ENCODE measurements at regions not wholly inside any gene's neighbourhood (a gene's known extent, or its start where the extent isn't known, plus 50 kb on each side); places are given as distances from the start of the nearest gene placed in this dataset.

DNA sequence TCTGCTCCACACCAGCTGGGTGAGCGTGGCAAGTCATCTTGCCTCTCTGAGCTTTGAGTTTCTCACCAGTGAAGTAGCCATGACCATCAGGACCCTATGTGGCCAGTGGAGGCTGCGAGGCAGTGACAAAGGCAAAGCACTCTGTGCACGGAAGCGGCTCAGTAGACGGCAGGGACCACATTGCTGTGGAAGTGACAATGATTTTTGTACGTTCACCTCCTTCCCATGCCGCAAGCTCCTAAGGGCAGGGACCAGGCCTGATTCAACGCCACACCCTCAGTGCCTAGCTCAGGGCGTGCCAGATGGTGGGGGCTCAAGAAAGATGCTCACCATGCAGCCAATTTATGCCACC is 210.5 kb downstream of the MATN1 start:
- H3K27ac Mint-ChIP-seq: no peak overlapping the region
- no peak overlapping the region for H3K4me3 Mint-ChIP-seq
- H3K4me1 Mint-ChIP-seq: no peaks in the 10 kb centered on the region
- peaks cover 4 to 11% (median 7%) of the 10 kb centered on the region in 3 donors for H3K27me3 Mint-ChIP-seq (ENCODE audit: low read depth in 3 of 3)
- no peaks in the 10 kb centered on the region for H3K9me3 Mint-ChIP-seq
- DNase-seq: no peak
- H3K36me3 Mint-ChIP-seq: no peaks in the 10 kb centered on the region

DNA sequence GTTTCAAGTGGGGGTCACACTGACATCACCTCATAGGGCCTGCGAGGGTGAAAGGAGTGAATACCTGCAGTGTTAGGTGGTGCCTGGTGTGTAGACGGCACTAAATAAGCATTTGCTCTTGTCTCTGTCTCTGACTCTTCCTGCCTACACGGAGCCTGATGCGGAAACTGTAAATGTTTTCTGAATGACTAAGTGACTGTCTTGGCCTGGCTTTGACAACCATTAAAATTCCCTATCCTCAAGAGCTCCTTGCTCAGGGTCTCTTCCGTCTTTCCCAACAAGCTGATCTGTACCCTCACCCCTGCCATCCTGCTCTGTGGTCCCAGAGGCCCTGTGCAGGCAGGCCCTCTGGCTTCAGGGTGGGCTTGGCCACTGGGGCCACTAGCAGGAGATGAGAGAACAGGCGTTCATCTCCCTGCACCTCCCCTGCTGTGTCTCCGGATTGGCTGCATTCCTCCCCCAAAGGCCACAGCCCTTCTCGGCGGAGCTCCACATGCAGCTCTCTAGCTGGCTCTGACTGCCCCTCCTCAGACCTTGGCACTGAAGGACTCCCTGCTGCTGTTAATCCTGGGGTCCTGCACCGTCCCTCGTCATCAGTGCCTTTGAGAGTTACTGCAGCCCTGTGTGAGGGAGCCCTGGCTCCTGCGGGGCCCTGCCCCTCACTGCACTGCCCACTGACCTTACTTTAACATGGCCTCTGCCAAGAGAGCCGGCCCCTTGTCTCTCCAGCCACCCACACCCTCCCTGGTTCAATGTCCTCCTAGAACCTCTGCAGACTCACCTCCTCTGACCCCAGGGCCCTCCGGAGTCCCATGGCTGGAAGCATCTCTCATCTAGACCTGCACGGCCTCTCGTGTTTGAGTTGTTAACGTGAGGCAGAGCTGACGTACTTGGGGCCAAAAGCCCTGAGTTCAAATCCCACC is 211.1 kb downstream of the MATN1 start:
- Mint-ChIP-seq H3K4me1 (no peaks in the 10 kb centered on the region), H3K27ac (no peak overlapping the region), H3K9me3 (no peaks in the 10 kb centered on the region), H3K27me3 (ENCODE audit: low read depth in 3 of 3) (peaks cover 4 to 9% (median 6%) of the 10 kb centered on the region in 3 donors), H3K36me3 (no peaks in the 10 kb centered on the region), H3K4me3 (no peak overlapping the region)
- DNase-seq: no peak

DNA sequence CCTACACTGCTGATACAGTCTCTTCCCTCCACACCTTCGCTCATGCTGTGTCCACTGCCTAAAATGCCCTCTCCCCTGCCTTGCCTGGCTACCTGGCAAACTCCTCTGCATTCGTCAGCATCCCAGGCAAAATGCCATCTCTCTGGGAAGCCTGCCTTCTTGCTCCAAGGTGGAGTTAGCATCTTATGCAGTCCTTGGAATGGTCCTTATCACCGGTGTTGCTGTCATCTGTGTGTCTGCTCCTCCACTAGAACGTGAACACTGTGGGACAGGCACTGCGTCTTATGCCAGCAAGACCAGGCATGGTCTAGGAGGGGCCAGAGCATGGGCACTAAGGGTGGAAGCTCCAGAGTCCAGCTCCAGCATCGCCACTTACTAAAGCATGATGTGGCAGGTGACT is 211.8 kb downstream of the MATN1 start:
- H3K27ac Mint-ChIP-seq: no peak overlapping the region
- no peaks in the 10 kb centered on the region for H3K9me3 Mint-ChIP-seq
- DNase-seq: no peak
- no peaks in the 10 kb centered on the region for H3K4me1 Mint-ChIP-seq
- H3K4me3 Mint-ChIP-seq: no peak overlapping the region
- peaks cover 4 to 9% (median 7%) of the 10 kb centered on the region in 3 donors for H3K27me3 Mint-ChIP-seq (ENCODE audit: low read depth in 3 of 3)
- no peaks in the 10 kb centered on the region for H3K36me3 Mint-ChIP-seq

DNA sequence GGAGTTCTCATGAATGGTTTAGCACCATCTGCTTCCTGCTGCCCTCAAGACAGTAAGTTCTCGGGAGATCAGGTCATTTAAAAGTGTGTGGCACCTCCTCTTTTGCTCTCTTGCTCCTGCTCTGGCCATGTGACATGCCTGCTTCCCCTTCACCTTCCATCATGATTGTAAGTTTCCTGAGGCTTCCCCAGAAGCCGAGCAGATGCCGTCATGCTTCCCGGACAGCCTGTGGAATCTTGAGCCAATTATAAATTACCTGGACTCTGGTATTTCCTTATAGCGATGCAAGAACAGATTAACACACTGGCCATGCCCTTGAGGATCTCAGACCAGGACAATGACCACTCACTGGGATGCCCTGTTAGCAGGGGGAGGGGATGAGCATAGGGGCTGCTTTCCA is 212.3 kb downstream of the MATN1 start:
- DNase-seq: no peak
- H3K36me3 Mint-ChIP-seq: no peaks in the 10 kb centered on the region
- H3K4me1 Mint-ChIP-seq: no peaks in the 10 kb centered on the region
- no peak overlapping the region for H3K4me3 Mint-ChIP-seq
- no peak overlapping the region for H3K27ac Mint-ChIP-seq
- no peaks in the 10 kb centered on the region for H3K9me3 Mint-ChIP-seq
- H3K27me3 Mint-ChIP-seq (ENCODE audit: low read depth in 3 of 3): peaks cover 4 to 9% (median 7%) of the 10 kb centered on the region in 3 donors

DNA sequence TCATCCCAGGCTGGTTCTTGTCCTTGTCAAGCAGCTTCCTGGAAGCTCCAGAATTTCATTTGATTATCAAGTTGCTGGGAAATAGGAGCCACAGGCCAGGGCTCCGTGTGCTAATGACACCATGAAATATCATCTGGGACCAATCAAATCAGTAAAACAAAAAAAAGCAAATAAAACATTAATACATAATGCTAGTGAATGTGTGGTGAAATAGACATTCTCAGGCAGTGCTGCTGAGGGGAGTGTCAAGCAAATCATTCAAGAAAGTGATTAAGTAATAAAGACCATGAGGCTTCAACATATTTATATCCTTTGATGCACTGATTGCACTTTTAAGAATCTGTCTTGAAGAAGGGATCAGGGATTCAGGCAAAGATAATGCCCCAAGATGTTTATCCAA is 213.7 kb downstream of the MATN1 start:
- DNase-seq: no peak
- no peaks in the 10 kb centered on the region for H3K4me1 Mint-ChIP-seq
- H3K27ac Mint-ChIP-seq: no peak overlapping the region
- peaks cover 3 to 9% (median 7%) of the 10 kb centered on the region in 3 donors for H3K27me3 Mint-ChIP-seq (ENCODE audit: low read depth in 3 of 3)
- H3K36me3 Mint-ChIP-seq: no peaks in the 10 kb centered on the region
- no peak overlapping the region for H3K4me3 Mint-ChIP-seq
- no peaks in the 10 kb centered on the region for H3K9me3 Mint-ChIP-seq

DNA sequence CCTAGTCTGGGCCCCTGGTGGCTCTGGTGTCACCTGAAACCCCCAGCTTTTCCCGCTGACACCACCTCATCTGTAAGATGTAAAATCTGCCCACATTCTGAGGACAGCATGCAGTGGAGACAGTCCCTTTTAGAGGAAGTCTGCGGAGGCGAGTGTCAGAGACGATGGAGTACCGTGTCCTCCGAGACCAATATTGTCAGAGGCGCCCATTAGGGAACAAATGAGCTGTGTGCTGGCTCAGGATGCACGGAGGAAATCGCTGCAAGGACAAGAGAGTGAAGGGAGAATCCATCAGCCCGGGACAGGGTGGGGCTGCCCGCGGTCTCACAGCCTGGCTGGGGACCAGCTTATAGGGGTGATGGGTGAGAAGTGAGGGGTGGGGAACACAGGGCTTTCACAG is 214.8 kb downstream of the MATN1 start:
- no peak for DNase-seq
- Mint-ChIP-seq H3K4me1 (no peaks in the 10 kb centered on the region), H3K9me3 (no peaks in the 10 kb centered on the region), H3K36me3 (no peaks in the 10 kb centered on the region), H3K27me3 (ENCODE audit: low read depth in 3 of 3) (peaks cover 3 to 10% (median 9%) of the 10 kb centered on the region in 3 donors), H3K27ac (no peak overlapping the region), H3K4me3 (no peak overlapping the region)

DNA sequence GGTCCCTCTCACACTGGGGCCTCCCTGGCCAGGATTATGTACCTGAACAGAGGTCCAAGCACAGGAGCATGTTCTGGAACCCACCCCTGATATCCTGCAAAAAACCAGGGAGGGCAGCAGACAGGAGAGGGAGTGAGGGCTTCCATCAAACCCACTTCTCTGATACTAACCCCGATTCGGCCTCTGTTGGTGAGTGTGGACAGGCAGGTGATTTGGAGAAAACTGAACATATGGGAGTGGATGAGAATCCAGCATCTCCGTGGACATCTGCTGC is 215.3 kb downstream of the MATN1 start:
- no peak for DNase-seq
- Mint-ChIP-seq H3K27me3 (ENCODE audit: low read depth in 3 of 3) (peaks cover 3 to 10% (median 9%) of the 10 kb centered on the region in 3 donors), H3K36me3 (no peaks in the 10 kb centered on the region), H3K27ac (no peak overlapping the region), H3K9me3 (peaks cover 0 to under 1% (median 0%) of the 10 kb centered on the region in 6 donors), H3K4me3 (no peak overlapping the region), H3K4me1 (no peaks in the 10 kb centered on the region)

DNA sequence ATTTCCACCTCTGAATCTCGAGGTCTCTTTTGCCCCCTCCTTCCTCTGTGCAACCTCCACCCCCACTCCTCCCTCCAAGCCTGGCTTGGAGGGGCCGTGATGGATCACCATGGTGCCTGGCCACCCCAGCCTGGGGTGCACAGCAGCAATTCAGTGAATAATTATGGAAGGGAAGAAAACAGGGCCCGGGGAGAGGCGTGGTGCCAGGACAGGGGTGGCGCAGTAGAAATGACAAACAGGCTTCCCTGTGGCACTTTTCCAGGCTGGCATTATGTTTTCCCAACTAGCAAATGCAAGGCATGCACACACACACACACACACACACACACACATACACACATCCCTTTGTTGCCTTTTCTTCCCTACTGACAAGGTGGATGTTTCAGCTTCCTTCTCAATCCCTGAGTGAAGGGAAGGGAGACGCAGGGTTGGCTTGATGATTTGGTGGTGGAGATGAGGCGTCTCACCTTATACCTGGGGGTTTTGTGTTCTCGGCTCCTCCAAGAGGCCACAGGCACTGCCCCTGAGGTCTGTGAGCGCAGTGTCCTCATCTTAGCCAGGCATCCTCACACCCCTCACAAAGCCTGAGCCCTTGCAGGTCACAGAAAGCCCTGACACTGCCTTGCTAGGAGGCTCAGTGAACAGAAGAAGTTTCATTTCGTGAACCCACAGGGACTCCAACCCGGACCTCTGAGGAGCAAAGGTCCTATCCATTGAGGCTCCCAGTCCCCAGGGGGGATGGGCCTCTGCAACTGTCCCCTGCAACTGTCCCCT is 215.8 kb downstream of the MATN1 start:
- H3K27ac Mint-ChIP-seq: no peak overlapping the region
- H3K4me1 Mint-ChIP-seq: no peaks in the 10 kb centered on the region

DNA sequence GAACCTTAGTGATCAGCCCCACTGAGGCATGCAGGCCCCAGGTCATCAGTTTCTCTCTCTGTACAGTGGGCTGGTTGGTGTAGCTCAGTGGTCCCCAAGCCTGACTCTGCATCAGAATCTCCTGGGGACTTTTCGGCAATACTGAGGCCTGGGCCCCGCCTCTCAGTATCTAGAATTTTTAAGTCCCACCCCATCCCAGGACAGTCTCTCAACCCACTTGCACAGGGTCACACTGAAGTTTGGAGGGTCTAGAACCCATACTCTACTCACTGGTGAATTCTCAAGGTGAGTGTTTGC is 216.4 kb downstream of the MATN1 start:
- H3K27ac Mint-ChIP-seq: no peak overlapping the region
- H3K4me3 Mint-ChIP-seq: no peak overlapping the region
- DNase-seq: no peak
- peaks cover 0 to 2% (median 0%) of the 10 kb centered on the region in 6 donors for H3K9me3 Mint-ChIP-seq
- H3K4me1 Mint-ChIP-seq: no peaks in the 10 kb centered on the region
- peaks cover 2 to 13% (median 4%) of the 10 kb centered on the region in 3 donors for H3K27me3 Mint-ChIP-seq (ENCODE audit: low read depth in 3 of 3)
- H3K36me3 Mint-ChIP-seq: no peaks in the 10 kb centered on the region

More for the DNA sequence above, 215.8 kb downstream of the MATN1 start:
- DNase-seq: no peak
- Mint-ChIP-seq H3K27me3 (ENCODE audit: low read depth in 3 of 3) (peaks cover 3 to 13% (median 8%) of the 10 kb centered on the region in 3 donors), H3K9me3 (peaks cover 0 to 2% (median 0%) of the 10 kb centered on the region in 6 donors), H3K36me3 (no peaks in the 10 kb centered on the region), H3K4me3 (no peak overlapping the region)

DNA sequence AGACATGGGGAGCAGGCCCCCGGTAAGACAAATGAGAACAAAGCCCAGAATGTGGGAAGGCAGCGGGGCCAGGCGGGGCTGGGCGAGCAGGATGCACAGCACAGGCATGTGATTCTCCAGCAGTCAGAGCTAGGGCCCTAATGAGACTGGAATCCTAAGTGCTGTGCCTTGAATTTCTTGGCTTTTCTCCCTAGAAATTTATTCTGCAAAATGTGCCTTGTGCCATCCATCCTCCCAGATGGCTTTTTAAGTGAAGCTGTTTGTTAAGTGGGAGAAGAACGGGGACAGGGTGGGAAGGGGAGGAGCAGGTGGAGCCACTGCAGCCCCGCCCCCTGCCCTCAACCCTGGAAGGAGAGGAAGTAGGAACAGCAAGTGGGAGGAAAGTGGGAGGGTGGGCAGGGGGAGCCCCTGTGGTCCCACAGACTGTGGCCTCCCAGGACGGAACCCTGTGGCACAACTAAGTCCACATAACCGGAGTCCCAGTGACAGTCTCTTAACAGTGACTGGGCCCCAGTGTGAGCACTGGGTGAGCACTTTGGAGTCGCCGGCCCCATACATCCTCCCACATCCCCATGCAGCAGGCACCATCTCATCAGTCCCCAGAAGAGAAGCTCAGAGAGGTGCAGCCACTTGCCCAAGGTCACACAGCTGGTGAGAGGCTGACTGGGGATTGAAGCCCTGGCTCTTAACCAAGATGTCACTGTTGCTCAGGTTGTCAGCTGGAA is 216.9 kb downstream of the MATN1 start:
- no peaks in the 10 kb centered on the region for H3K36me3 Mint-ChIP-seq
- no peaks in the 10 kb centered on the region for H3K4me1 Mint-ChIP-seq
- no peak overlapping the region for H3K4me3 Mint-ChIP-seq
- H3K27ac Mint-ChIP-seq: no peak overlapping the region
- H3K9me3 Mint-ChIP-seq: peaks cover 0 to 3% (median 0%) of the 10 kb centered on the region in 6 donors
- no peak for DNase-seq
- peaks cover 1 to 13% (median 5%) of the 10 kb centered on the region in 3 donors for H3K27me3 Mint-ChIP-seq (ENCODE audit: low read depth in 3 of 3)

DNA sequence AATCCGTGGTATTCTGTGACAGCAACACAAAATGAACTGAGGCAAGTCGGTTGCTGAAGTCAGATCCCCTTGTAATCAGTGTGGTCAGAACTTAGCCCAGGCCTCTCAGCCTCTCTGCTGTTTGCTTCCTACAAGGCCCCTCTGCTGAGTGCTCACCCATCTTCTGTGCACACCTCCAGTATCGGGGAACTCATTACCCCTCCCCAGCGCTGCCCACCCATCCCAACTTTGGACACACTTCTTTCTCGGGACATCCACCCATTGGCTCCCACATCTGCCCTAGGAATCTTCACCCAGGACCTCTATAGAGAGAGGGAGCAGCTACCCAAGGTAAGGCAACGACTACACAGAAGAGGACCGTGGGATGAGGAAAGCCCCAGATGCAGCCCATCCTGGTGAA is 217.5 kb downstream of the MATN1 start:
- H3K9me3 Mint-ChIP-seq: peaks cover 0 to 8% (median 1%) of the 10 kb centered on the region in 6 donors
- H3K27me3 Mint-ChIP-seq (ENCODE audit: low read depth in 3 of 3): peaks cover 1 to 13% (median 5%) of the 10 kb centered on the region in 3 donors
- no peaks in the 10 kb centered on the region for H3K4me1 Mint-ChIP-seq
- no peak overlapping the region for H3K27ac Mint-ChIP-seq
- no peak for DNase-seq
- H3K36me3 Mint-ChIP-seq: no peaks in the 10 kb centered on the region
- no peak overlapping the region for H3K4me3 Mint-ChIP-seq

DNA sequence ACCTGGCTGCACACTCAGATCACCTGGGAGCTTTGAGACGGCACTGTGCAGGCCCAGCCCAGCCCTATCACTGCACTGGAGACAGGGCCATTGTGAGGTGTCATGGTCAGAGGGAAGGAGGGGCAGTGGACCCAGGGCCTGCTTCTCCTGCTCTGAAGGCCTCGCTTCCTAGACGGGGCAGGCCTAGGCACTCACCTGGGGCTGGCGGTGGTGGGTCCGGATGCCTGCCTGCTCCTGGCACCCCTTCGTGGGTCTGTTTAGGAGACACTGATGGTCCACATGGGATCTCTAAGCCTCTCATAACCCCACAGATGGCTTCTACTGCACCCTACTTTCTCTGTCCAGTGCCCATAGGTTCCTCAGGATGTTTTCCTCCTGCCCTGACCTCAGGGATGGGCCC is 230.9 kb downstream of the MATN1 start:
- Mint-ChIP-seq H3K36me3 (no peaks in the 10 kb centered on the region), H3K27me3 (ENCODE audit: low read depth in 3 of 3) (peaks cover 2 to 6% (median 2%) of the 10 kb centered on the region in 3 donors), H3K27ac (no peak overlapping the region), H3K4me1 (no peaks in the 10 kb centered on the region), H3K9me3 (no peaks in the 10 kb centered on the region), H3K4me3 (no peak overlapping the region)
- DNase-seq: no peak

DNA sequence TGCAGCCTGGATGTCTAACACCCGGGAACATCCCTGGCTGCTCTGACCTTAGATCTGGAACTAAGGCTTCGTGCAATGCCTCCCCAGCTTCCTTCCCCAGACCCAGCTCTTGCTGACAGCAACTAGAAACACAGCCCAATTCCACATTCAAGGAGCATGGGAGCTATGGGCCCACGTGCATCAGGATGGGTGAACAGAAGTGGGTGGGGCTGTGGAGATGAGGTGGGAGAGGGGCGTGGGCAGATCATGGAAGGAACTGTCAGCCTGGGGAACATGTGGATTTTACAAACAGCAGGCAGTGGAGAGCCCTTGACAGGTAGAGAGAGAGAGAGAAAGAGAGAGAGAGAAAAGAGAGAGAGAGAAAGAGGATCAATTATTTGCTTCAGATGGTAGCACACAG is 231.6 kb downstream of the MATN1 start:
- DNase-seq: no peak
- H3K36me3 Mint-ChIP-seq: no peaks in the 10 kb centered on the region
- no peak overlapping the region for H3K4me3 Mint-ChIP-seq
- no peak overlapping the region for H3K27ac Mint-ChIP-seq
- H3K4me1 Mint-ChIP-seq: no peaks in the 10 kb centered on the region
- peaks cover 2 to 6% (median 2%) of the 10 kb centered on the region in 3 donors for H3K27me3 Mint-ChIP-seq (ENCODE audit: low read depth in 3 of 3)
- H3K9me3 Mint-ChIP-seq: no peaks in the 10 kb centered on the region

DNA sequence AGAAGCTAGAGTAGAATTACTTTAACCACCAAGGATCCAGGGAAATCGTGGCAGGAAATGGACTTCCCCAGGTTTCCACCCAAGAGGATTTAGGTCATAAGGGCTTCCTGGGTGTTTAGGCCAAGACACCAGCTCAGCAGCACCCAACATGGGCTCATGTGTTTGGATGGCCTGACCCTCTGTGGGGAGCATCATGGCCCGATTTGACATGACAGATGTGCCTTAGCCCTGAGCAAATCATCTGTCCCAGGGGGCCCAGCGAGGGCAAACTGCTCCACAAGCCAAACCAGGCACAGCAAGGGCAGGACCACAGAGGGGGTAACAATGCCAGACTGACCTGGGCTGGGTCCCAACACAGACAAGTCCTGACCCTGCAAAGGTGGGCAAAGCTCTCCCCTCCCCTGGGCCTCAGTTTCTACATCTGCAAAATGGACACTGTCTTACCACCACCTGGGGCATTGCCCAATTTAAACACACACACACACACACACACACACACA is 232.8 kb downstream of the MATN1 start:
- no peak for DNase-seq
- Mint-ChIP-seq H3K9me3 (no peaks in the 10 kb centered on the region), H3K27ac (no peak overlapping the region), H3K4me3 (no peak overlapping the region), H3K4me1 (no peaks in the 10 kb centered on the region), H3K36me3 (no peaks in the 10 kb centered on the region), H3K27me3 (ENCODE audit: low read depth in 3 of 3) (peaks cover 2 to 6% (median 3%) of the 10 kb centered on the region in 3 donors)

Data from immature natural killer cell (primary cell).